IMR-90 (cell line): ENCODE measurements at regions not wholly inside any gene's neighbourhood (a gene's known extent, or its start where the extent isn't known, plus 50 kb on each side); places are given as distances from the start of the nearest gene placed in this dataset.

Experiments
- ATAC-seq: fragments of 200-7000 bp; cut with Tn5 transposase; 2 replicates; pipeline ENCODE4 v1.9.1; 2020; ENCODE audit warnings: low read depth, mild to moderate bottlenecking, moderate library complexity
- BruUV-seq: library from RNA; stranded (reverse); fragments of 400-500 nt; replicated peaks from 2 replicates; lab custom pipeline; 2021; lab: Mats Ljungman, UMichigan
- CTCF ChIA-PET: fragments of 300-600 bp; formaldehyde crosslinking; extraction: SDS; loops from one replicate; lab custom pipeline; 2021; ENCODE audit warnings: antibody characterized with exemption; lab: Yijun Ruan, JAX
- POLR2A ChIA-PET: fragments of 300-600 bp; sonication (Branson Sonifier 250); formaldehyde crosslinking; loops from one replicate; lab custom pipeline; 2022; ENCODE audit warnings: antibody characterized with exemption; ENCODE audit not compliant: unreplicated experiment; lab: Charles Lee
- DNase-seq: peaks from one replicate; pipeline ENCODE4 v3.0.0; 2013
- H2AFZ ChIP-seq: replicated peaks from 2 replicates; pipeline ENCODE3; 2013; ENCODE audit warnings: low read length, mild to moderate bottlenecking; ENCODE audit not compliant: poor library complexity
- H2AK5ac ChIP-seq: 2 replicates; pipeline ENCODE4 v1.6.1; 2013; ENCODE audit warnings: low read depth, low read length, inconsistent platforms
- H2AK9ac ChIP-seq: replicated peaks from 2 replicates; pipeline ENCODE3; 2013; ENCODE audit warnings: mild to moderate bottlenecking, low read depth, low read length, moderate library complexity; ENCODE audit not compliant: poor library complexity
- H2BK120ac ChIP-seq: 2 replicates; pipeline ENCODE4 v1.6.1; 2013; ENCODE audit warnings: low read depth, low read length, inconsistent platforms
- H2BK15ac ChIP-seq: 3 replicates; pipeline ENCODE4 v1.6.1; 2013; ENCODE audit warnings: low read depth, low read length, inconsistent platforms
- H2BK20ac ChIP-seq: 2 replicates; pipeline ENCODE4 v1.6.1; 2013; ENCODE audit warnings: low read depth, mild to moderate bottlenecking, inconsistent platforms, low read length, moderate library complexity
- H2BK5ac ChIP-seq: 2 replicates; pipeline ENCODE4 v1.6.1; 2013; ENCODE audit warnings: mild to moderate bottlenecking, low read depth, low read length, inconsistent platforms; ENCODE audit not compliant: poor library complexity, severe bottlenecking
- H3K14ac ChIP-seq: replicated peaks from 2 replicates; pipeline ENCODE4 v1.6.1; 2013; ENCODE audit warnings: low read depth, low read length, inconsistent platforms
- H3K18ac ChIP-seq: 2 replicates; pipeline ENCODE4 v1.6.1; 2013; ENCODE audit warnings: low read depth, low read length, control low read depth
- H3K23ac ChIP-seq: 2 replicates; pipeline ENCODE4 v1.6.1; 2013; ENCODE audit warnings: low read depth, low read length, inconsistent platforms
- H3K27ac ChIP-seq: 2 replicates; pipeline ENCODE4 v1.5.1; 2013; ENCODE audit warnings: mild to moderate bottlenecking, control low read depth, low read length; ENCODE audit not compliant: insufficient read depth
- H3K27me3 ChIP-seq: 2 replicates; pipeline ENCODE4 v1.6.1; 2013; ENCODE audit warnings: low read length; ENCODE audit not compliant: control insufficient read depth, insufficient read depth
- H3K36me3 ChIP-seq: 2 replicates; pipeline ENCODE4 v1.6.1; 2013; ENCODE audit warnings: low read length, mixed read lengths; ENCODE audit not compliant: control insufficient read depth, insufficient read depth
- H3K4ac ChIP-seq: 2 replicates; pipeline ENCODE4 v1.6.1; 2013; ENCODE audit warnings: low read depth, low read length, inconsistent platforms
- H3K4me1 ChIP-seq: 2 replicates; pipeline ENCODE4 v1.6.1; 2013; ENCODE audit warnings: low read length, mixed read lengths; ENCODE audit not compliant: control insufficient read depth, insufficient read depth
- H3K4me2 ChIP-seq: 2 replicates; pipeline ENCODE4 v1.6.1; 2013; ENCODE audit warnings: low read depth, mild to moderate bottlenecking, control low read depth, low read length, moderate library complexity
- H3K4me3 ChIP-seq: 2 replicates; pipeline ENCODE4 v1.5.1; 2013; ENCODE audit warnings: low read depth, mild to moderate bottlenecking, control low read depth, low read length, moderate library complexity; ENCODE audit not compliant: insufficient read depth
- H3K56ac ChIP-seq: 2 replicates; pipeline ENCODE4 v1.6.1; 2013; ENCODE audit warnings: low read length, inconsistent platforms; ENCODE audit not compliant: insufficient read depth; ENCODE audit errors: extremely low read depth
- H3K79me1 ChIP-seq, 2 experiments: 2 replicates each; pipeline ENCODE4 v1.6.1; 2013; ENCODE audit warnings: low read length in 2 of 2, inconsistent platforms in 1 of 2, low read depth in 1 of 2
- H3K9ac ChIP-seq: 2 replicates; pipeline ENCODE4 v1.6.1; 2013; ENCODE audit warnings: low read depth, low read length, control low read depth
- H3K9me1 ChIP-seq: 2 replicates; pipeline ENCODE4 v1.6.1; 2013; ENCODE audit warnings: low read length, inconsistent platforms; ENCODE audit not compliant: insufficient read depth
- H3K9me3 ChIP-seq: 2 replicates; pipeline ENCODE4 v1.6.1; 2013; ENCODE audit warnings: low read length; ENCODE audit not compliant: control insufficient read depth, insufficient read depth
- H4K20me1 ChIP-seq: 2 replicates; pipeline ENCODE4 v1.6.1; 2013; ENCODE audit warnings: low read length, inconsistent platforms; ENCODE audit not compliant: insufficient read depth
- H4K5ac ChIP-seq: 2 replicates; pipeline ENCODE4 v1.6.1; 2013; ENCODE audit warnings: mild to moderate bottlenecking, low read depth, low read length, control low read depth
- H4K8ac ChIP-seq, 2 experiments: 2 replicates each; pipeline ENCODE4 v1.6.1; 2013; ENCODE audit warnings: low read depth in 2 of 2, low read length in 2 of 2, control low read depth in 1 of 2, inconsistent platforms in 1 of 2
- H4K91ac ChIP-seq: 2 replicates; pipeline ENCODE4 v1.6.1; 2013; ENCODE audit warnings: low read depth, low read length, inconsistent platforms; ENCODE audit not compliant: insufficient read depth
- CEBPB ChIP-seq: IDR thresholded peaks from 2 replicates; pipeline ENCODE4 v1.6.1; 2012; ENCODE audit warnings: low read depth, low read length, improper control_type of control experiment
- CHD1 ChIP-seq: IDR thresholded peaks from 2 replicates; pipeline ENCODE4 v1.6.1; 2012; ENCODE audit warnings: low read depth, low read length, improper control_type of control experiment
- CTCF ChIP-seq: conservative IDR thresholded peaks from 2 replicates; pipeline ENCODE4 v1.5.1; 2012; ENCODE audit warnings: mild to moderate bottlenecking, low read depth, low read length, improper control_type of control experiment
- ELK1 ChIP-seq: fragments of 150-350 bp; IDR thresholded peaks from 2 replicates; pipeline ENCODE4 v1.6.1; 2016; ENCODE audit warnings: low read depth, mild to moderate bottlenecking, low read length, moderate library complexity, borderline replicate concordance
- FOS ChIP-seq: fragments of 150-350 bp; IDR thresholded peaks from 2 replicates; pipeline ENCODE4 v1.6.1; 2016; ENCODE audit warnings: low read depth, low read length
- MAZ ChIP-seq: IDR thresholded peaks from 2 replicates; pipeline ENCODE4 v1.6.1; 2012; ENCODE audit warnings: low read depth, mild to moderate bottlenecking, low read length, improper control_type of control experiment, moderate library complexity, borderline replicate concordance
- NFE2L2 ChIP-seq: fragments of 150-350 bp; IDR thresholded peaks from 2 replicates; pipeline ENCODE4 v1.6.1; 2016; ENCODE audit warnings: low read depth, mild to moderate bottlenecking, low read length
- POLR2A ChIP-seq: IDR thresholded peaks from 2 replicates; pipeline ENCODE4 v1.6.1; 2012; ENCODE audit warnings: mild to moderate bottlenecking, low read depth, low read length
- RAD21 ChIP-seq: IDR thresholded peaks from 2 replicates; pipeline ENCODE4 v1.6.1; 2012; ENCODE audit warnings: low read length, improper control_type of control experiment
- RCOR1 ChIP-seq: IDR thresholded peaks from 2 replicates; pipeline ENCODE4 v1.6.1; 2012; ENCODE audit warnings: mild to moderate bottlenecking, low read length, improper control_type of control experiment; ENCODE audit not compliant: insufficient replicate concordance
- RFX5 ChIP-seq: IDR thresholded peaks from 2 replicates; pipeline ENCODE4 v1.8.0; 2012; ENCODE audit warnings: low read depth, mild to moderate bottlenecking, low read length, moderate library complexity
- SMC3 ChIP-seq: fragments of 150-350 bp; IDR thresholded peaks from 2 replicates; pipeline ENCODE4 v1.6.1; 2016; ENCODE audit warnings: low read depth, mild to moderate bottlenecking, antibody characterized with exemption, low read length, moderate library complexity
- WGBS, 2 experiments: methylation state at CpG; one replicate each; pipeline versions ENCODE4 v1.1.5 to v1.1.7; 2013; ENCODE audit warnings: missing lambda C conversion rate in 2 of 2; ENCODE audit not compliant: insufficient read length in 1 of 2; ENCODE audit errors: extremely low coverage in 2 of 2; 5-methylcytosine and 5-hydroxymethylcytosine counted together
- dilution Hi-C: fragments of 300-500 bp; cut with HindIII; formaldehyde crosslinking; loops from one replicate; pipeline ENCODE4 v1.14.3; 2018; ENCODE audit warnings: low sequenced_read_pairs; ENCODE audit not compliant: unreplicated experiment
- in situ Hi-C: fragments of 300-500 bp; cut with MboI; formaldehyde crosslinking; loops from 3 replicates; pipeline ENCODE4 v1.14.3; 2019; ENCODE audit warnings: low sequenced_read_pairs, inconsistent platforms, mixed read lengths
- intact Hi-C: fragments of 100-400 bp; cut with micrococcal nuclease; formaldehyde crosslinking; loops from 2 replicates; pipeline ENCODE4 v1.10.0; 2022
- TF ChIP-seq, protein P1 (sequence below): fragments of 150-350 bp; IDR thresholded peaks from 2 replicates; pipeline ENCODE4 v1.6.1; 2017; ENCODE audit warnings: mild to moderate bottlenecking, antibody characterized with exemption, low read length, low read depth

DNA sequence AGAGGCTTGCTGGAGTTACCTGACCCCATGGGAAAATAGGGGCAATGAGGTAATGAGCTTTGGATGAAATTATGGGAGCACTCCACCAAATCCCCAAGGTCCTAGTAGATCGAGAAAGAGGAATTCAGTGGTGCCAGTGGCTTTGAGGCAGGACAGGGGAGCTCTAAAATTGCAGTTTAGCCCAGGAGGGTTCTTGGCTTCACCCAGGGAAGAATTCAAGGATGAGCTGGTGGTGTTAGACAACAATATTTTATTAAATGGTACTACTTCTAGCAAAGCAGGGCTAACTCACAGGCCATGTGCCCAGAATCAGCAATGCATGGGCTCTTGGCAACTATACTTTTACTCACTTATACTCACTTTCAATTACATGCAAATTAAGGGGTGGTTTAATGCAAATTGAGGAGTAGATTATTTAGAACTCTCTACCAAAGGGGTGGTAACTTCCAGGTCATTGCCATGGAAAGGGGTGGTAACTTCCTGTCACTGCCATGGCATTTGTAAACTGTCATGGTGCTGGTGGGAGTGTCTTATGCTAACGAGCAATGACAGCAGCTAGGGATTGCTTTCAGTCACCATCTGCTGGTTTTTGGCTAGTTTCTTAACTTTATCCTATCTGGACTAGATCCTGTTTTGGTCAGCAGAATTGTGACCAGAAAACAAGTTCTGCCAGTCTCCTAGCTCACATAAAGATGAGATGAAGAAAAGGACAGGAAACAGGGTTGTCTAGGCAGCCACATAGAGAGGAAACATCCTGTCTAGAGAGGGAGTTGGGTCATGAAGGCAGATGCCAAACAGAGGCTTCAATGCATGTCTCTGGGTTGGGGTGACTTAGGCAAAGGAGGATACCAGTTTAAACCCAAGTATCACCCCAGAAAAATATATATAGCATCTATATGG is 64.7 kb downstream of the ZNF641 start:
- intact Hi-C loops = loop anchor here (10.0 kb wide), 1 partner anchor 329 kb away; no protein-coding TSS in a partner anchor
- no CpG with 5 or more reads among the region's 2 CpGs for WGBS, 2 experiments
- dilution Hi-C loops = no loop called here

More for the DNA sequence above, 64.7 kb downstream of the ZNF641 start:
- H3K4me1 ChIP-seq = no peaks in the 10 kb centered on the region
- no peak for DNase-seq
- no peak overlapping the region for H4K5ac ChIP-seq
- H3K14ac ChIP-seq = no peak overlapping the region
- H2AK5ac ChIP-seq = no peak overlapping the region
- H3K23ac ChIP-seq = no peak overlapping the region
- no peaks in the 10 kb centered on the region for H3K79me1 ChIP-seq
- H3K27me3 ChIP-seq = no peaks in the 10 kb centered on the region; the same call in 1 of the 2 replicates
- H2BK5ac ChIP-seq = no peak overlapping the region
- H3K18ac ChIP-seq = no peak overlapping the region
- H3K36me3 ChIP-seq = no peaks in the 10 kb centered on the region
- no peak overlapping the region for H3K4me3 ChIP-seq
- no peak overlapping the region for H2AK9ac ChIP-seq
- no peak overlapping the region for H2BK15ac ChIP-seq
- no peaks in the 10 kb centered on the region for H3K9me3 ChIP-seq
- H3K4me2 ChIP-seq = no peak overlapping the region
- ChIA-PET CTCF (no interaction called here), POLR2A (no interaction called here)
- no peak overlapping the region for H4K91ac ChIP-seq
- no peak overlapping the region for H3K56ac ChIP-seq
- no peak overlapping the region for H3K9ac ChIP-seq
- no peak overlapping the region for H3K27ac ChIP-seq
- no peak overlapping the region for H2BK120ac ChIP-seq
- H3K9me1 ChIP-seq = no peaks in the 10 kb centered on the region
- TF ChIP-seq CEBPB (no peak), CTCF (no peak), MAZ (no peak), SMC3 (no peak), NFE2L2 (no peak), ELK1 (no peak), FOS (no peak), CHD1 (no peak), RCOR1 (no peak), RAD21 (no peak), POLR2A (no peak), RFX5 (no peak)
- TF ChIP-seq, protein P1, sequence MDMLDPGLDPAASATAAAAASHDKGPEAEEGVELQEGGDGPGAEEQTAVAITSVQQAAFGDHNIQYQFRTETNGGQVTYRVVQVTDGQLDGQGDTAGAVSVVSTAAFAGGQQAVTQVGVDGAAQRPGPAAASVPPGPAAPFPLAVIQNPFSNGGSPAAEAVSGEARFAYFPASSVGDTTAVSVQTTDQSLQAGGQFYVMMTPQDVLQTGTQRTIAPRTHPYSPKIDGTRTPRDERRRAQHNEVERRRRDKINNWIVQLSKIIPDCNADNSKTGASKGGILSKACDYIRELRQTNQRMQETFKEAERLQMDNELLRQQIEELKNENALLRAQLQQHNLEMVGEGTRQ = no peak
- no peak overlapping the region for H2AFZ ChIP-seq
- no peak overlapping the region for H4K8ac ChIP-seq
- no peak overlapping the region for H3K4ac ChIP-seq
- no peak for ATAC-seq
- no peaks in the 10 kb centered on the region for H4K20me1 ChIP-seq
- no TSS peak for BruUV-seq
- no peak overlapping the region for H2BK20ac ChIP-seq
- in situ Hi-C loops = no loop called here
